B cell (primary cell): ENCODE measurements at regions not wholly inside any gene's neighbourhood (a gene's known extent, or its start where the extent isn't known, plus 50 kb on each side); places are given as distances from the start of the nearest gene placed in this dataset.

Experiments
- ATAC-seq: fragments of 200-7000 bp; cut with Tn5 transposase; one replicate; pipeline ENCODE4 v1.10.0; 2021; ENCODE audit warnings: low read depth, mild to moderate bottlenecking, moderate number of reproducible peaks, moderate library complexity
- CTCF ChIA-PET: fragments of 350-600 bp; sonication (Branson Sonifier 250); formaldehyde crosslinking; loops from one replicate; lab custom pipeline; 2021; ENCODE audit warnings: antibody characterized with exemption, inconsistent platforms; lab: Charles Lee
- POLR2A ChIA-PET: fragments of 350-600 bp; sonication (Branson Sonifier 250); formaldehyde crosslinking; loops from one replicate; lab custom pipeline; 2021; ENCODE audit warnings: antibody characterized with exemption; lab: Charles Lee
- DNase-seq: peaks from one replicate; pipeline ENCODE4 v3.0.0; 2013
- H2AFZ ChIP-seq: 2 replicates; pipeline ENCODE4 v1.6.1; 2012; ENCODE audit warnings: mild to moderate bottlenecking, low read depth, low read length; ENCODE audit not compliant: insufficient read depth, poor library complexity, severe bottlenecking
- H3K27ac ChIP-seq, 2 donors: 1 replicate in 1 of 2; 2 replicates in 1 of 2; pipeline ENCODE4 v1.5.1; 2012 to 2013; ENCODE audit warnings: low read length in 2 of 2, mild to moderate bottlenecking in 2 of 2, moderate library complexity in 1 of 2
- H3K27me3 ChIP-seq, 4 experiments: fragments of 200-600 bp in 1 of 4; sonication (generic) in 1 of 4; replicated peaks in 1 of 4; 1 replicate in 2 of 4; 2 replicates in 2 of 4; pipeline versions ENCODE4 v1.6.1 to v1.7.0; 2013 to 2016; ENCODE audit warnings: low read length in 3 of 4, mild to moderate bottlenecking in 2 of 4, mixed read lengths in 1 of 4, moderate library complexity in 1 of 4; ENCODE audit not compliant: insufficient read depth in 4 of 4, control insufficient read depth in 3 of 4; ENCODE audit errors: control extremely low read depth in 1 of 4
- H3K36me3 ChIP-seq, 2 experiments: replicated peaks in 1 of 2; 1 replicate in 1 of 2; 2 replicates in 1 of 2; pipeline versions ENCODE4 v1.6.1 to v1.7.1; 2013; ENCODE audit warnings: low read length in 1 of 2; ENCODE audit not compliant: insufficient read depth in 2 of 2, control insufficient read depth in 1 of 2; ENCODE audit errors: control extremely low read depth in 1 of 2, extremely low read depth in 1 of 2
- H3K4me1 ChIP-seq, 2 donors: fragments of 200-600 bp in 1 of 2; sonication (generic) in 1 of 2; 1 replicate in 1 of 2; 2 replicates in 1 of 2; pipeline versions ENCODE4 v1.5.1 to v1.6.1; 2013 to 2017; ENCODE audit warnings: low read length in 2 of 2; ENCODE audit not compliant: control insufficient read depth in 2 of 2, insufficient read depth in 2 of 2
- H3K4me2 ChIP-seq: replicated peaks from 2 replicates; pipeline ENCODE3; 2012; ENCODE audit warnings: mild to moderate bottlenecking, low read depth, low read length; ENCODE audit not compliant: poor library complexity, severe bottlenecking
- H3K4me3 ChIP-seq, 5 experiments: fragments of 200-600 bp in 1 of 5; sonication (generic) in 1 of 5; 1 replicate in 3 of 5; 2 replicates in 2 of 5; pipeline versions ENCODE4 v1.5.1 to v1.7.0; 2011 to 2016; ENCODE audit warnings: low read length in 4 of 5, mild to moderate bottlenecking in 4 of 5, low read depth in 2 of 5, control low read depth in 1 of 5, moderate library complexity in 1 of 5; ENCODE audit not compliant: insufficient read depth in 1 of 5; ENCODE audit errors: control extremely low read depth in 1 of 5, extremely low read depth in 1 of 5
- H3K79me2 ChIP-seq: fragments of 200-600 bp; sonication (generic); one replicate; pipeline ENCODE4 v1.6.0; 2016; ENCODE audit warnings: low read length; ENCODE audit not compliant: control insufficient read depth, insufficient read depth
- H3K9ac ChIP-seq: fragments of 200-600 bp; sonication (generic); 2 replicates; pipeline ENCODE4 v1.6.1; 2017; ENCODE audit warnings: mild to moderate bottlenecking, low read length, moderate library complexity
- H3K9me3 ChIP-seq, 3 donors: one replicate each; pipeline versions ENCODE4 v1.6.1 to v1.7.1; 2013; ENCODE audit warnings: low read length in 2 of 3; ENCODE audit not compliant: control insufficient read depth in 2 of 3, insufficient read depth in 1 of 3; ENCODE audit errors: control extremely low read depth in 1 of 3
- H4K20me1 ChIP-seq: 2 replicates; pipeline ENCODE4 v1.6.0; 2012; ENCODE audit warnings: mild to moderate bottlenecking, low read length; ENCODE audit not compliant: insufficient read depth, control insufficient read depth, poor library complexity, severe bottlenecking
- H3K27ac Mint-ChIP-seq: one replicate; pipeline ENCODE4 v1.8.0; 2021; ENCODE audit warnings: mixed read lengths
- H3K27me3 Mint-ChIP-seq: one replicate; pipeline ENCODE4 v1.8.0; 2021; ENCODE audit warnings: mixed read lengths
- H3K4me1 Mint-ChIP-seq: one replicate; pipeline ENCODE4 v1.8.0; 2021; ENCODE audit warnings: mixed read lengths
- H3K4me3 Mint-ChIP-seq: one replicate; pipeline ENCODE4 v1.8.0; 2021; ENCODE audit warnings: mixed read lengths
- H3K9me3 Mint-ChIP-seq: one replicate; pipeline ENCODE4 v1.8.0; 2022; ENCODE audit warnings: mixed read lengths; ENCODE audit not compliant: insufficient read depth
- CTCF ChIP-seq: fragments of 200-600 bp; IDR thresholded peaks from one replicate; pipeline ENCODE4 v1.8.0; 2022; ENCODE audit warnings: antibody characterized with exemption, mild to moderate bottlenecking
- EZH2 ChIP-seq: IDR thresholded peaks from 2 replicates; pipeline ENCODE4 v1.6.1; 2012; ENCODE audit warnings: borderline replicate concordance, low read depth, mild to moderate bottlenecking, moderate library complexity, low read length; ENCODE audit not compliant: insufficient read depth, poor library complexity, severe bottlenecking
- WGBS: methylation state at CpG from one replicate; pipeline ENCODE4 v1.1.5; 2013; ENCODE audit warnings: missing lambda C conversion rate; ENCODE audit not compliant: insufficient coverage; 5-methylcytosine and 5-hydroxymethylcytosine counted together
- intact Hi-C: fragments of 100-400 bp; cut with micrococcal nuclease; formaldehyde crosslinking; loops from one replicate; pipeline ENCODE4 v1.10.0; 2022

DNA sequence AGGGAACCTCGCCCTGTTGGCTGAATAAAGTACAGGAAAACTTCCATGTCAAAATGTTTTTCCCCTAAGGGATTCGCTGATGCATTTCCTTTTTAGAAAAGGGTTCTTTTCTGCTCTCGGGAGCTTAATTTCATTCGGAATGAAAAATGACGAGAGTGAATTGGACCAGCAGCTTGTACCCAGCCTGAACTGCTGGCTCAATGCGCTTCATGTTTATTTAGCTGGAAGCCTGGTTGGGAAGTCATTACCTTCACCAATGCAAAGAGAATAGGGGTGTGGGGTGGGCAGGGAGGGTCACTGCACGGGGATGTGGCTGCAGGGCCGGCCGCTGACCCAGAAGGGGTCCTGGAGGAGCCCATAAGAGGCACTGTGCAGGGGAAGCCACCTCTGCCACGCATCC lies 207.7 kb downstream of the ENGASE start:
- WGBS = 76% methylated on average over 8 of the region's 10 CpGs

GRCh38 chr17:79281803-79282202 lies 207.2 kb downstream of the ENGASE start:
- Histone ChIP-seq H3K36me3 (no peaks in the 10 kb centered on the region), H3K9me3 (no peaks in the 10 kb centered on the region), H3K79me2 (no peaks in the 10 kb centered on the region), H3K4me3 (no peak overlapping the region), H3K4me1 (no peaks in the 10 kb centered on the region), H4K20me1 (no peaks in the 10 kb centered on the region), H3K9ac (no peak overlapping the region), H3K27ac (no peak overlapping the region), H2AFZ (no peak overlapping the region), H3K27me3 (no peaks in the 10 kb centered on the region), H3K4me2 (no peak overlapping the region)
- no peak overlapping the region for H3K27ac Mint-ChIP-seq
- no peak overlapping the region for H3K4me3 Mint-ChIP-seq
- ChIA-PET POLR2A (no interaction called here), CTCF (interaction anchor here (3.0 kb wide), 1 partner anchor 111 kb away, joined by 10 read pairs; no protein-coding TSS in a partner anchor)
- WGBS = 69% methylated on average over 8 of the region's 8 CpGs
- intact Hi-C loops = no loop called here
- DNase-seq (no peak), ATAC-seq (no peak)
- TF ChIP-seq EZH2 = no peak
- TF ChIP-seq CTCF = no peak
- peaks cover 33% of the 10 kb centered on the region for H3K27me3 Mint-ChIP-seq
- H3K9me3 Mint-ChIP-seq = no peaks in the 10 kb centered on the region
- H3K4me1 Mint-ChIP-seq = no peaks in the 10 kb centered on the region

More for the DNA sequence above, 207.7 kb downstream of the ENGASE start:
- TF ChIP-seq EZH2 (no peak), CTCF (no peak)
- ATAC-seq (no peak), DNase-seq (no peak)
- H3K36me3 ChIP-seq = no peaks in the 10 kb centered on the region
- Mint-ChIP-seq H3K27ac (no peak overlapping the region), H3K9me3 (no peaks in the 10 kb centered on the region), H3K4me3 (no peak overlapping the region), H3K4me1 (no peaks in the 10 kb centered on the region), H3K27me3 (peaks cover 33% of the 10 kb centered on the region)
- no peak overlapping the region for H3K4me2 ChIP-seq
- CTCF ChIA-PET = interaction anchor here (3.0 kb wide), 1 partner anchor 110 kb away, joined by 10 read pairs; no protein-coding TSS in a partner anchor
- H3K79me2 ChIP-seq = no peaks in the 10 kb centered on the region
- no peak overlapping the region for H3K27ac ChIP-seq
- H2AFZ ChIP-seq = no peak overlapping the region
- H3K27me3 ChIP-seq = peaks cover 0 to 2% (median 0%) of the 10 kb centered on the region in 4 experiments
- intact Hi-C loops = no loop called here
- POLR2A ChIA-PET = no interaction called here
- no peaks in the 10 kb centered on the region for H3K4me1 ChIP-seq
- no peaks in the 10 kb centered on the region for H3K9me3 ChIP-seq
- no peaks in the 10 kb centered on the region for H4K20me1 ChIP-seq
- no peak overlapping the region for H3K4me3 ChIP-seq
- no peak overlapping the region for H3K9ac ChIP-seq
